ENCODE measurements at regions not wholly inside any gene's neighbourhood (a gene's known extent, or its start where the extent isn't known, plus 50 kb on each side); places are given as distances from the start of the nearest gene placed in this dataset.
A peak's percentile ranks its signal among the peaks of the same experiment; 100 is the strongest.

GRCh38 chr1:8144323-8144722 lies 118.2 kb upstream of the ERRFI1 start:
- Histone ChIP-seq H3K4me2 (ENCODE audit: insufficient read depth, low read length, poor library complexity, severe bottlenecking) (no peak overlapping the region), H3K14ac (ENCODE audit: low read length) (no peak overlapping the region), H2AK5ac (ENCODE audit: low read depth, low read length) (no peak overlapping the region), H3K18ac (ENCODE audit: low read length) (peak overlapping the region; percentile 60), H2BK120ac (ENCODE audit: low read depth, low read length) (no peak overlapping the region), H4K8ac (ENCODE audit: low read depth, low read length) (no peak overlapping the region), H2BK5ac (ENCODE audit: low read length) (no peak overlapping the region), H3K4ac (ENCODE audit: low read length) (peak overlapping the region; percentile 29), H3K27me3 (ENCODE audit: control insufficient read depth in 3 of 3, insufficient read depth in 3 of 3, low read depth in 1 of 3, low read length in 3 of 3) (peaks cover 0 to 3% (median 0%) of the 10 kb centered on the region in 3 experiments), H3K27ac (replicated peaks; ENCODE audit: low read length) (no peak overlapping the region), H3K4me1 (ENCODE audit: control insufficient read depth in 2 of 2, insufficient read depth in 1 of 2, low read depth in 1 of 2, low read length in 2 of 2) (peaks cover 2 to 3% of the 10 kb centered on the region in 2 donors), H2AFZ (ENCODE audit: low read length) (no peak overlapping the region), H2BK15ac (ENCODE audit: low read length) (no peak overlapping the region), H3K36me3 (replicated peaks in 1 of 2; ENCODE audit: control insufficient read depth in 2 of 2, insufficient read depth in 2 of 2, low read length in 2 of 2) (no peaks in the 10 kb centered on the region), H3K9me3 (replicated peaks in 1 of 2; ENCODE audit: control insufficient read depth in 2 of 2, insufficient read depth in 1 of 2, low read depth in 1 of 2, low read length in 2 of 2) (no peaks in the 10 kb centered on the region), H4K91ac (ENCODE audit: low read depth, low read length, poor library complexity) (no peak overlapping the region), H3K79me1 (ENCODE audit: low read depth, low read length) (no peaks in the 10 kb centered on the region), H3K23ac (ENCODE audit: low read depth, low read length, poor library complexity) (no peak overlapping the region), H3K4me3 (ENCODE audit: low read length in 2 of 2) (no peak overlapping the region), H2BK12ac (ENCODE audit: low read length) (no peak overlapping the region), H3K9ac (ENCODE audit: low read depth, low read length, poor library complexity) (no peak overlapping the region)
- DNase-seq (ENCODE audit: low spot score), result no peak
- no CpG with 5 or more reads among the region's 13 CpGs for WGBS, 2 donors (ENCODE audit: extremely low coverage in 2 of 2, insufficient read length in 2 of 2, insufficient replicate concordance in 1 of 2)

- Histone ChIP-seq H3K23ac (ENCODE audit: low read depth, low read length, poor library complexity) (no peak overlapping the region), H3K14ac (ENCODE audit: low read length) (no peak overlapping the region), H2AFZ (ENCODE audit: low read length) (no peak overlapping the region), H4K8ac (ENCODE audit: low read depth, low read length) (no peak overlapping the region), H2BK12ac (ENCODE audit: low read length) (no peak overlapping the region), H2BK120ac (ENCODE audit: low read depth, low read length) (no peak overlapping the region), H3K4me1 (ENCODE audit: control insufficient read depth in 2 of 2, insufficient read depth in 1 of 2, low read depth in 1 of 2, low read length in 2 of 2) (peaks cover 2 to 3% of the 10 kb centered on the region in 2 donors), H3K18ac (ENCODE audit: low read length) (no peak overlapping the region), H3K36me3 (replicated peaks in 1 of 2; ENCODE audit: control insufficient read depth in 2 of 2, insufficient read depth in 2 of 2, low read length in 2 of 2) (no peaks in the 10 kb centered on the region), H2AK5ac (ENCODE audit: low read depth, low read length) (no peak overlapping the region), H2BK5ac (ENCODE audit: low read length) (no peak overlapping the region), H3K79me1 (ENCODE audit: low read depth, low read length) (no peaks in the 10 kb centered on the region), H3K4ac (ENCODE audit: low read length) (no peak overlapping the region), H3K9ac (ENCODE audit: low read depth, low read length, poor library complexity) (no peak overlapping the region), H3K27me3 (ENCODE audit: control insufficient read depth in 3 of 3, insufficient read depth in 3 of 3, low read depth in 1 of 3, low read length in 3 of 3) (peaks cover 0 to 5% (median 0%) of the 10 kb centered on the region in 3 experiments), H2BK15ac (ENCODE audit: low read length) (no peak overlapping the region), H4K91ac (ENCODE audit: low read depth, low read length, poor library complexity) (no peak overlapping the region), H3K27ac (replicated peaks; ENCODE audit: low read length) (no peak overlapping the region), H3K4me3 (ENCODE audit: low read length in 2 of 2) (no peak overlapping the region), H3K9me3 (replicated peaks in 1 of 2; ENCODE audit: control insufficient read depth in 2 of 2, insufficient read depth in 1 of 2, low read depth in 1 of 2, low read length in 2 of 2) (no peaks in the 10 kb centered on the region), H3K4me2 (ENCODE audit: insufficient read depth, low read length, poor library complexity, severe bottlenecking) (no peak overlapping the region)
- no CpG with 5 or more reads among the region's 7 CpGs for WGBS, 2 donors (ENCODE audit: extremely low coverage in 2 of 2, insufficient read length in 2 of 2, insufficient replicate concordance in 1 of 2)
- DNase-seq (ENCODE audit: low spot score), result no peak
Observed at GRCh38 chr1:8142955-8143629, 117.0 kb upstream of the ERRFI1 start.

- Histone ChIP-seq H3K79me1 (ENCODE audit: low read depth, low read length) (no peaks in the 10 kb centered on the region), H3K27me3 (ENCODE audit: control insufficient read depth in 3 of 3, insufficient read depth in 3 of 3, low read depth in 1 of 3, low read length in 3 of 3) (peaks cover 0 to 8% (median 0%) of the 10 kb centered on the region in 3 experiments), H4K8ac (ENCODE audit: low read depth, low read length) (no peak overlapping the region), H3K4ac (ENCODE audit: low read length) (no peak overlapping the region), H3K9me3 (replicated peaks in 1 of 2; ENCODE audit: control insufficient read depth in 2 of 2, insufficient read depth in 1 of 2, low read depth in 1 of 2, low read length in 2 of 2) (no peaks in the 10 kb centered on the region), H3K27ac (replicated peaks; ENCODE audit: low read length) (no peak overlapping the region), H3K4me3 (ENCODE audit: low read length in 2 of 2) (no peak overlapping the region), H3K9ac (ENCODE audit: low read depth, low read length, poor library complexity) (no peak overlapping the region), H3K23ac (ENCODE audit: low read depth, low read length, poor library complexity) (no peak overlapping the region), H3K18ac (ENCODE audit: low read length) (peak overlapping the region; percentile 35), H3K14ac (ENCODE audit: low read length) (no peak overlapping the region), H2AK5ac (ENCODE audit: low read depth, low read length) (no peak overlapping the region), H3K4me2 (ENCODE audit: insufficient read depth, low read length, poor library complexity, severe bottlenecking) (no peak overlapping the region), H3K4me1 (ENCODE audit: control insufficient read depth in 2 of 2, insufficient read depth in 1 of 2, low read depth in 1 of 2, low read length in 2 of 2) (peaks cover 2 to 4% of the 10 kb centered on the region in 2 donors), H2AFZ (ENCODE audit: low read length) (no peak overlapping the region), H3K36me3 (replicated peaks in 1 of 2; ENCODE audit: control insufficient read depth in 2 of 2, insufficient read depth in 2 of 2, low read length in 2 of 2) (no peaks in the 10 kb centered on the region), H2BK5ac (ENCODE audit: low read length) (no peak overlapping the region), H2BK15ac (ENCODE audit: low read length) (no peak overlapping the region), H2BK120ac (ENCODE audit: low read depth, low read length) (no peak overlapping the region), H4K91ac (ENCODE audit: low read depth, low read length, poor library complexity) (no peak overlapping the region), H2BK12ac (ENCODE audit: low read length) (no peak overlapping the region)
- DNase-seq (ENCODE audit: low spot score), result no peak
- no CpG with 5 or more reads among the region's 11 CpGs for WGBS, 2 donors (ENCODE audit: extremely low coverage in 2 of 2, insufficient read length in 2 of 2, insufficient replicate concordance in 1 of 2)
Observed at GRCh38 chr1:8139941-8140340, 113.8 kb upstream of the ERRFI1 start.

GRCh38 chr1:8139383-8139782 lies 113.3 kb upstream of the ERRFI1 start:
- Histone ChIP-seq H3K9me3 (replicated peaks in 1 of 2; ENCODE audit: control insufficient read depth in 2 of 2, insufficient read depth in 1 of 2, low read depth in 1 of 2, low read length in 2 of 2) (no peaks in the 10 kb centered on the region), H3K4me3 (ENCODE audit: low read length in 2 of 2) (no peak overlapping the region), H3K4me1 (ENCODE audit: control insufficient read depth in 2 of 2, insufficient read depth in 1 of 2, low read depth in 1 of 2, low read length in 2 of 2) (peaks cover 2 to 4% of the 10 kb centered on the region in 2 donors), H4K8ac (ENCODE audit: low read depth, low read length) (no peak overlapping the region), H3K36me3 (replicated peaks in 1 of 2; ENCODE audit: control insufficient read depth in 2 of 2, insufficient read depth in 2 of 2, low read length in 2 of 2) (no peaks in the 10 kb centered on the region), H2BK12ac (ENCODE audit: low read length) (no peak overlapping the region), H3K79me1 (ENCODE audit: low read depth, low read length) (no peaks in the 10 kb centered on the region), H4K91ac (ENCODE audit: low read depth, low read length, poor library complexity) (no peak overlapping the region), H2BK5ac (ENCODE audit: low read length) (no peak overlapping the region), H2BK120ac (ENCODE audit: low read depth, low read length) (no peak overlapping the region), H2AFZ (ENCODE audit: low read length) (no peak overlapping the region), H3K18ac (ENCODE audit: low read length) (no peak overlapping the region), H3K9ac (ENCODE audit: low read depth, low read length, poor library complexity) (no peak overlapping the region), H3K4me2 (ENCODE audit: insufficient read depth, low read length, poor library complexity, severe bottlenecking) (no peak overlapping the region), H2AK5ac (ENCODE audit: low read depth, low read length) (no peak overlapping the region), H3K23ac (ENCODE audit: low read depth, low read length, poor library complexity) (no peak overlapping the region), H3K27ac (replicated peaks; ENCODE audit: low read length) (no peak overlapping the region), H2BK15ac (ENCODE audit: low read length) (no peak overlapping the region), H3K14ac (ENCODE audit: low read length) (no peak overlapping the region), H3K27me3 (ENCODE audit: control insufficient read depth in 3 of 3, insufficient read depth in 3 of 3, low read depth in 1 of 3, low read length in 3 of 3) (peaks cover 0 to 11% (median 0%) of the 10 kb centered on the region in 3 experiments), H3K4ac (ENCODE audit: low read length) (no peak overlapping the region)
- WGBS, 2 donors (ENCODE audit: extremely low coverage in 2 of 2, insufficient read length in 2 of 2, insufficient replicate concordance in 1 of 2), result no CpG with 5 or more reads among the region's 6 CpGs
- no peak for DNase-seq (ENCODE audit: low spot score)

All from neuronal stem cell (in vitro differentiated cells).